Stomach (tissue), 8 donors: ENCODE measurements at regions not wholly inside any gene's neighbourhood (a gene's known extent, or its start where the extent isn't known, plus 50 kb on each side); places are given as distances from the start of the nearest gene placed in this dataset.

Experiments used
- DNase-seq, 2 donors: peaks; one replicate each; pipeline versions ENCODE4 v3.0.0 to v3.0.0-alpha.2; 2013 to 2019
- H3K27ac ChIP-seq, 5 donors: fragments of 200-600 bp in 4 of 5; sonication (generic) in 4 of 5; one replicate each; pipeline ENCODE4 v1.5.1; 2013 to 2019; ENCODE audit warnings: mild to moderate bottlenecking in 1 of 5, moderate library complexity in 1 of 5
- H3K27me3 ChIP-seq, 3 donors: fragments of 200-600 bp; sonication (generic); one replicate each; pipeline ENCODE4 v1.5.1; 2017 to 2019; ENCODE audit warnings: mixed run types in 1 of 3
- H3K36me3 ChIP-seq, 4 donors: fragments of 200-600 bp; sonication (generic); 1 replicate in 3 of 4; 2 replicates in 1 of 4; pipeline ENCODE4 v1.5.1; 2016 to 2019
- H3K4me1 ChIP-seq, 4 donors: fragments of 200-600 bp; sonication (generic); one replicate each; pipeline ENCODE4 v1.5.1; 2016 to 2019
- H3K4me3 ChIP-seq, 4 donors: fragments of 200-600 bp; sonication (generic) in 3 of 4; one replicate each; pipeline ENCODE4 v1.5.1; 2016 to 2019; ENCODE audit warnings: mild to moderate bottlenecking in 1 of 4
- H3K9me3 ChIP-seq, 4 donors: fragments of 200-600 bp; sonication (generic); one replicate each; pipeline ENCODE4 v1.5.1; 2016 to 2019
- CTCF ChIP-seq, 7 experiments: fragments of 450-650 bp in 4 of 7; fragments of 200-600 bp in 3 of 7; sonication (generic) in 3 of 7; IDR thresholded peaks; one replicate each; pipeline ENCODE4 v1.5.1; 2016 to 2019; ENCODE audit warnings: antibody characterized with exemption in 7 of 7, control low read depth in 2 of 7, mild to moderate bottlenecking in 1 of 7
- EP300 ChIP-seq: sonication (generic); formaldehyde crosslinking; IDR thresholded peaks from one replicate; pipeline ENCODE4 v1.6.1; 2017; ENCODE audit warnings: antibody characterized with exemption
- POLR2A ChIP-seq, 4 donors: fragments of 450-650 bp; IDR thresholded peaks; one replicate each; pipeline ENCODE4 v1.6.1; 2016; ENCODE audit warnings: antibody characterized with exemption in 4 of 4, control low read depth in 2 of 4, mild to moderate bottlenecking in 1 of 4, moderate library complexity in 1 of 4
- POLR2AphosphoS5 ChIP-seq, 3 donors: sonication (generic); formaldehyde crosslinking; IDR thresholded peaks; one replicate each; pipeline ENCODE4 v1.6.1; 2016; ENCODE audit warnings: antibody characterized with exemption in 3 of 3
- WGBS, 5 donors: extraction: QIAGEN DNeasy Blood & Tissue Kit in 3 of 5; methylation state at CpG; one replicate each; pipeline versions ENCODE4 v1.1.5 to v1.1.7; 2013 to 2018; 5-methylcytosine and 5-hydroxymethylcytosine counted together
- intact Hi-C: fragments of 100-400 bp; cut with DNase I; formaldehyde crosslinking; loops from one replicate; pipeline ENCODE4 v1.15.1; 2023; ENCODE audit warnings: low total_unique reads
- donor health status: healthy with polysubstance abuse.
- donor health status: Bipolar disorder and iron deficiency.
- donor health status: healthy.

DNA sequence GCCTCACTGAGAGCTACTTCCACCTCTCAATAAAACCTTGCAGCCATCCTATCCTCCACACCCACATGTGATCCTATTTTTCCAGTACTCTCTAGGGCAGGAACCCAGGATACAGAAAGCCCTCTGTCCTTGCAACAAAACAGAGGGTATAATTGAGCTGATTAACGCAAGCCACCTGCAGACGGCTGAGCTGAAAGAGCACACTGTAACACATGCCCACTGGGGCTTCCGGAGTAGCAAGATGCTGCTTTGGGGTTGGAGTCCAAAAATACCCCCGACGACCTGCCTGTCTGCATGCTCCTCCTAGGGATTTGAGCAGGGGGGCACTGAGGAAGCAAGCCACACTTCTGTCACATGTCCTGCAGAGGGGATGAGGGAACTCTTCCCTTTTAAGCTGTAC is 401.1 kb upstream of the FOXG1 start:
- Histone ChIP-seq H3K9me3 (peaks cover 0 to 31% (median 13%) of the 10 kb centered on the region in 4 donors), H3K4me1 (no peaks in the 10 kb centered on the region), H3K27ac (no peak overlapping the region), H3K36me3 (no peaks in the 10 kb centered on the region), H3K27me3 (no peaks in the 10 kb centered on the region), H3K4me3 (no peak overlapping the region)
- intact Hi-C loops = no loop called here
- no peak for DNase-seq
- TF ChIP-seq POLR2A (IDR thresholded peaks at IDR 0.05) = no peak
- 86 to 91% (median 87%) methylated on average over 5 of the region's 5 CpGs for WGBS, 5 donors

DNA sequence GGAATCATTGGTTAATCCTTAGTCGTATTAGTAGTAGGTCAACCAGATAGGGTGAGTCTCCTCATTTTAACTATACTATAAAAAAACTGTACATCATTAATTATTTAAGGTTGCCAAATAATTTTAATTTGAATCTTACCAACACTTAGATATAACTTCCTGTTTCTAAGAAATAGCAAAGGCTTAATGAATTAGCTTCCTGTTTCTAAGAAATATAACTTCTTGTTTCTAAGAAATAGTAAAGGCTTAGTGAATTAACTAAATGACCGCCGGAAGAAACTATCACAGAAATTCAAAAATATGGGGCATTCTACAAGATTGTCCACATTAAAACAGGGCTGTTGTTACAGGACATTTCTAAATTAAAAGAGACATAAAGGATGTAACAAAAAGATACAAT is 392.9 kb upstream of the FOXG1 start:
- no peak overlapping the region for H3K4me3 ChIP-seq
- H3K4me1 ChIP-seq = no peaks in the 10 kb centered on the region
- no peak overlapping the region for H3K27ac ChIP-seq
- no peaks in the 10 kb centered on the region for H3K27me3 ChIP-seq
- TF ChIP-seq POLR2A (IDR thresholded peaks at IDR 0.05) = no peak
- TF ChIP-seq POLR2AphosphoS5 (IDR thresholded peaks at IDR 0.05) = no peak
- TF ChIP-seq EP300 = no peak
- no peak for TF ChIP-seq CTCF (IDR thresholded peaks at IDR 0.05)
- 71 to 80% (median 73%) methylated on average over 3 of the region's 3 CpGs for WGBS, 5 donors
- no peaks in the 10 kb centered on the region for H3K36me3 ChIP-seq
- peaks cover 0 to 5% (median 0%) of the 10 kb centered on the region in 4 donors for H3K9me3 ChIP-seq
- intact Hi-C loops = no loop called here
- DNase-seq = no peak

DNA sequence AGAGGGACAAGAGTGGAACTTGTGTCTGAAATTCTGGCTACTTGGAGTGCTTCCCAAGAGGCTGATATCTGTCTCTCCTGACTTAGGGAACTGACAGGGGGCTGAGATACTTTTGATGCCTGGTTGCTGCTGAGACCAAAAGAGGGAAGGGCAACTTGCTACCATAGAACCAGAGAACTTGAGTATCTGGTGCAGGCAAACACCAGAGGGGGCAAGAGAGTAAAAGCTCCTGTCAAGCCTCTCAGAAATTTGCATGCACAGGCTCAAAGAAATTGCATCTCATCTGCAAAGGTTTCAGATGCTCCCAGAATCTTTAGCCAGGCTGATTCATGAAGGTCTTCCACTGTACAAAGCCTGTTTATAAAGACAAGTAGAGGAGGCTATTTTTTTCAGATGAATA is 391.3 kb upstream of the FOXG1 start:
- peak in 1 of 2 donors; percentile 6 for DNase-seq
- Histone ChIP-seq H3K27me3 (no peaks in the 10 kb centered on the region), H3K4me3 (no peak overlapping the region), H3K27ac (no peak overlapping the region), H3K4me1 (no peaks in the 10 kb centered on the region), H3K36me3 (no peaks in the 10 kb centered on the region), H3K9me3 (peaks cover 0 to 5% (median 0%) of the 10 kb centered on the region in 4 donors)
- intact Hi-C loops = no loop called here
- TF ChIP-seq CTCF (IDR thresholded peaks at IDR 0.05) (peak in 1 of 7 experiments; percentile 16), POLR2A (IDR thresholded peaks at IDR 0.05) (no peak)

GRCh38 chr14:28381656-28382055 is 384.9 kb upstream of the FOXG1 start:
- intact Hi-C loops = no loop called here
- Histone ChIP-seq H3K36me3 (no peaks in the 10 kb centered on the region), H3K9me3 (no peaks in the 10 kb centered on the region), H3K27me3 (no peaks in the 10 kb centered on the region), H3K27ac (no peak overlapping the region), H3K4me1 (no peaks in the 10 kb centered on the region), H3K4me3 (no peak overlapping the region)
- WGBS, 5 donors = 32 to 52% (median 36%) methylated on average over 2 of the region's 2 CpGs
- TF ChIP-seq CTCF (IDR thresholded peaks at IDR 0.05) (no peak), POLR2A (IDR thresholded peaks at IDR 0.05) (no peak), POLR2AphosphoS5 (IDR thresholded peaks at IDR 0.05) (no peak), EP300 (no peak)
- DNase-seq = no peak

- Histone ChIP-seq H3K27me3 (no peaks in the 10 kb centered on the region), H3K4me3 (no peak overlapping the region), H3K27ac (no peak overlapping the region), H3K9me3 (no peaks in the 10 kb centered on the region), H3K4me1 (no peaks in the 10 kb centered on the region), H3K36me3 (no peaks in the 10 kb centered on the region)
- intact Hi-C loops = no loop called here
- WGBS, 5 donors = 52 to 66% (median 54%) methylated on average over 7 of the region's 7 CpGs
- no peak for DNase-seq
- TF ChIP-seq EP300 (no peak), CTCF (IDR thresholded peaks at IDR 0.05) (no peak)
Observed at GRCh38 chr14:28382444-28383190, 384.0 kb upstream of the FOXG1 start.
